ENCODE measurements at regions not wholly inside any gene's neighbourhood (a gene's known extent, or its start where the extent isn't known, plus 50 kb on each side); places are given as distances from the start of the nearest gene placed in this dataset.

DNA sequence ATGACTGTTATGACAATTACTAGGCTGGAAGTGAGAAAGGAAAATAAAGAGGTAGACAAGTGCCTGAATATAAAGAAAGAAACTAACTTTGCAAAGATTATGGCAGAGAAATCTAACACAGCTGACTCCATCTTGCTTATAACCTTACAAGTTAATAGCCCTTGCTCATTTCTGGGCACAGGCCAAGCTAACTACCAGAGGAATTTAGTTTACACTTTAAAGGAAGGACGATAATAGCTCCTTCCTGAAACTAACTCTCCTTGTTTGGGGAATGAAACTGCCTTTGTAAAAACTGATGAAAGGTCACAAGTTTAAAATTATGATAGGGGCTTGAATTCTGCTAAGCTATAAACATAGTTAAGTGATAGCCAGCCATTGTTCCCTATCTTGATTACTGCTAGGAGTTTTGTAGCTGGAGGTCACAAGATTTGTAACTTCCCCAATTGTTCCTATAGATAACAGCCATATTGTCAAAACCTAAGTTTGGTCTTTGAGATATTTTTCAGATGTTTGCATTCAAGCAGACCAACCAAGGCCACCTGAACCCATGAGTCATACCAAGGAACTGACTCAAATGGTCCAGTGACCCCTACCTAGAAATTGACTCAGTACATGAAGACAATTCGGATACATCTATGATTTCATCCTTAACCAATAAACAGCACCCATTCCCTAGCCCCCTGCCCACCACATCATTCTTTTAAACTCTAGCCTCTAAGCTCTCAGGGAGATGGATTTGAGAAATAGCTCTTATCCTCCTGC, 209.2 kb upstream of the LRATD1 start:
- no peak for TF ChIP-seq JUNB (IDR thresholded peaks at IDR 0.05)
- TF ChIP-seq, protein P1, sequence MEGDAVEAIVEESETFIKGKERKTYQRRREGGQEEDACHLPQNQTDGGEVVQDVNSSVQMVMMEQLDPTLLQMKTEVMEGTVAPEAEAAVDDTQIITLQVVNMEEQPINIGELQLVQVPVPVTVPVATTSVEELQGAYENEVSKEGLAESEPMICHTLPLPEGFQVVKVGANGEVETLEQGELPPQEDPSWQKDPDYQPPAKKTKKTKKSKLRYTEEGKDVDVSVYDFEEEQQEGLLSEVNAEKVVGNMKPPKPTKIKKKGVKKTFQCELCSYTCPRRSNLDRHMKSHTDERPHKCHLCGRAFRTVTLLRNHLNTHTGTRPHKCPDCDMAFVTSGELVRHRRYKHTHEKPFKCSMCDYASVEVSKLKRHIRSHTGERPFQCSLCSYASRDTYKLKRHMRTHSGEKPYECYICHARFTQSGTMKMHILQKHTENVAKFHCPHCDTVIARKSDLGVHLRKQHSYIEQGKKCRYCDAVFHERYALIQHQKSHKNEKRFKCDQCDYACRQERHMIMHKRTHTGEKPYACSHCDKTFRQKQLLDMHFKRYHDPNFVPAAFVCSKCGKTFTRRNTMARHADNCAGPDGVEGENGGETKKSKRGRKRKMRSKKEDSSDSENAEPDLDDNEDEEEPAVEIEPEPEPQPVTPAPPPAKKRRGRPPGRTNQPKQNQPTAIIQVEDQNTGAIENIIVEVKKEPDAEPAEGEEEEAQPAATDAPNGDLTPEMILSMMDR (IDR thresholded peaks at IDR 0.05), result no peak
- TF ChIP-seq, protein P2, sequence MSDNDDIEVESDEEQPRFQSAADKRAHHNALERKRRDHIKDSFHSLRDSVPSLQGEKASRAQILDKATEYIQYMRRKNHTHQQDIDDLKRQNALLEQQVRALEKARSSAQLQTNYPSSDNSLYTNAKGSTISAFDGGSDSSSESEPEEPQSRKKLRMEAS (IDR thresholded peaks at IDR 0.05), result no peak
- TF ChIP-seq POLR2A (IDR thresholded peaks at IDR 0.05; ENCODE audit: low read length), result no peak
- TF ChIP-seq SMC3 (IDR thresholded peaks at IDR 0.05), result no peak
- no peak for TF ChIP-seq KDM1A (IDR thresholded peaks at IDR 0.05; ENCODE audit: low read depth)
- TF ChIP-seq POLR2AphosphoS2 (conservative IDR thresholded peaks at IDR 0.05; ENCODE audit: low read length), result no peak
- no peak for TF ChIP-seq RAD21 (conservative IDR thresholded peaks at IDR 0.05 in 1 of 2, IDR thresholded peaks at IDR 0.05 in 1 of 2)
- TF ChIP-seq KDM5A (IDR thresholded peaks at IDR 0.05), result no peak
- TF ChIP-seq CHD2 (IDR thresholded peaks at IDR 0.05; ENCODE audit: low read length, partially characterized antibody), result no peak
- TF ChIP-seq JUN (IDR thresholded peaks at IDR 0.05), result no peak
- TF ChIP-seq, protein P3, sequence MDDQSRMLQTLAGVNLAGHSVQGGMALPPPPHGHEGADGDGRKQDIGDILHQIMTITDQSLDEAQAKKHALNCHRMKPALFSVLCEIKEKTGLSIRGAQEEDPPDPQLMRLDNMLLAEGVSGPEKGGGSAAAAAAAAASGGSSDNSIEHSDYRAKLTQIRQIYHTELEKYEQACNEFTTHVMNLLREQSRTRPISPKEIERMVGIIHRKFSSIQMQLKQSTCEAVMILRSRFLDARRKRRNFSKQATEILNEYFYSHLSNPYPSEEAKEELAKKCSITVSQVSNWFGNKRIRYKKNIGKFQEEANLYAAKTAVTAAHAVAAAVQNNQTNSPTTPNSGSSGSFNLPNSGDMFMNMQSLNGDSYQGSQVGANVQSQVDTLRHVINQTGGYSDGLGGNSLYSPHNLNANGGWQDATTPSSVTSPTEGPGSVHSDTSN (IDR thresholded peaks at IDR 0.05), result no peak

Data from A549 (cell line).